IPS-18a (cell line): ENCODE measurements at regions not wholly inside any gene's neighbourhood (a gene's known extent, or its start where the extent isn't known, plus 50 kb on each side); places are given as distances from the start of the nearest gene placed in this dataset.

Experiments
- H3K27ac ChIP-seq: one replicate; pipeline ENCODE4 v1.5.1; 2013; ENCODE audit warnings: low read length
- H3K27me3 ChIP-seq: one replicate; pipeline ENCODE4 v1.6.1; 2013; ENCODE audit warnings: mild to moderate bottlenecking, low read length; ENCODE audit not compliant: control insufficient read depth, insufficient read depth
- H3K36me3 ChIP-seq: one replicate; pipeline ENCODE4 v1.6.1; 2013; ENCODE audit warnings: low read depth, low read length; ENCODE audit not compliant: control insufficient read depth
- H3K4me1 ChIP-seq: one replicate; pipeline ENCODE4 v1.6.1; 2013; ENCODE audit warnings: low read depth, low read length; ENCODE audit not compliant: control insufficient read depth
- H3K4me3 ChIP-seq: one replicate; pipeline ENCODE4 v1.5.1; 2013; ENCODE audit warnings: low read length
- H3K9ac ChIP-seq: one replicate; pipeline ENCODE4 v1.6.1; 2013; ENCODE audit warnings: mild to moderate bottlenecking, low read length, moderate library complexity
- H3K9me3 ChIP-seq: one replicate; pipeline ENCODE4 v1.6.1; 2013; ENCODE audit warnings: low read depth, low read length; ENCODE audit not compliant: control insufficient read depth

GRCh38 chr21:25421321-25422028, 185.8 kb downstream of the MRPL39 start:
- H3K36me3 ChIP-seq = no peaks in the 10 kb centered on the region
- no peaks in the 10 kb centered on the region for H3K27me3 ChIP-seq
- H3K9ac ChIP-seq = no peak overlapping the region
- no peak overlapping the region for H3K27ac ChIP-seq
- H3K4me1 ChIP-seq = no peaks in the 10 kb centered on the region
- no peaks in the 10 kb centered on the region for H3K9me3 ChIP-seq
- no peak overlapping the region for H3K4me3 ChIP-seq

- no peaks in the 10 kb centered on the region for H3K27me3 ChIP-seq
- no peak overlapping the region for H3K9ac ChIP-seq
- no peaks in the 10 kb centered on the region for H3K4me1 ChIP-seq
- H3K4me3 ChIP-seq = no peak overlapping the region
- H3K27ac ChIP-seq = no peak overlapping the region
- no peaks in the 10 kb centered on the region for H3K36me3 ChIP-seq
- H3K9me3 ChIP-seq = no peaks in the 10 kb centered on the region
These were observed 186.4 kb downstream of the MRPL39 start for GRCh38 chr21:25420831-25421230.

GRCh38 chr21:25416669-25417068, 190.6 kb downstream of the MRPL39 start:
- Histone ChIP-seq H3K36me3 (no peaks in the 10 kb centered on the region), H3K4me3 (no peak overlapping the region), H3K27ac (no peak overlapping the region), H3K27me3 (no peaks in the 10 kb centered on the region), H3K9ac (no peak overlapping the region), H3K9me3 (no peaks in the 10 kb centered on the region), H3K4me1 (no peaks in the 10 kb centered on the region)

GRCh38 chr21:25412100-25412499, 195.2 kb downstream of the MRPL39 start:
- no peak overlapping the region for H3K9ac ChIP-seq
- H3K9me3 ChIP-seq = no peaks in the 10 kb centered on the region
- H3K4me3 ChIP-seq = no peak overlapping the region
- H3K36me3 ChIP-seq = no peaks in the 10 kb centered on the region
- H3K27me3 ChIP-seq = no peaks in the 10 kb centered on the region
- H3K27ac ChIP-seq = no peak overlapping the region
- H3K4me1 ChIP-seq = no peaks in the 10 kb centered on the region

GRCh38 chr21:25409978-25410377, 197.3 kb downstream of the MRPL39 start:
- Histone ChIP-seq H3K27me3 (no peaks in the 10 kb centered on the region), H3K9me3 (no peaks in the 10 kb centered on the region), H3K4me3 (no peak overlapping the region), H3K9ac (no peak overlapping the region), H3K4me1 (no peaks in the 10 kb centered on the region), H3K27ac (no peak overlapping the region), H3K36me3 (no peaks in the 10 kb centered on the region)

- Histone ChIP-seq H3K9me3 (no peaks in the 10 kb centered on the region), H3K27me3 (no peaks in the 10 kb centered on the region), H3K36me3 (no peaks in the 10 kb centered on the region), H3K27ac (no peak overlapping the region), H3K4me1 (no peaks in the 10 kb centered on the region), H3K9ac (no peak overlapping the region), H3K4me3 (no peak overlapping the region)
These were observed 198.6 kb downstream of the MRPL39 start for GRCh38 chr21:25408666-25409065.

- no peak overlapping the region for H3K4me3 ChIP-seq
- no peaks in the 10 kb centered on the region for H3K36me3 ChIP-seq
- no peak overlapping the region for H3K9ac ChIP-seq
- no peaks in the 10 kb centered on the region for H3K27me3 ChIP-seq
- no peak overlapping the region for H3K27ac ChIP-seq
- H3K4me1 ChIP-seq = no peaks in the 10 kb centered on the region
- H3K9me3 ChIP-seq = no peaks in the 10 kb centered on the region
These were observed 200.2 kb downstream of the MRPL39 start for GRCh38 chr21:25406887-25407579.

- Histone ChIP-seq H3K27me3 (no peaks in the 10 kb centered on the region), H3K36me3 (no peaks in the 10 kb centered on the region), H3K9ac (no peak overlapping the region), H3K4me1 (no peaks in the 10 kb centered on the region), H3K9me3 (no peaks in the 10 kb centered on the region), H3K4me3 (no peak overlapping the region), H3K27ac (no peak overlapping the region)
These were observed 201.3 kb downstream of the MRPL39 start for GRCh38 chr21:25405984-25406383.

- Histone ChIP-seq H3K4me1 (no peaks in the 10 kb centered on the region), H3K9me3 (no peaks in the 10 kb centered on the region), H3K9ac (no peak overlapping the region), H3K27me3 (no peaks in the 10 kb centered on the region), H3K27ac (no peak overlapping the region), H3K4me3 (no peak overlapping the region), H3K36me3 (no peaks in the 10 kb centered on the region)
These were observed 204.9 kb downstream of the MRPL39 start for GRCh38 chr21:25402134-25402961.

GRCh38 chr21:25400427-25400826, 206.9 kb downstream of the MRPL39 start:
- Histone ChIP-seq H3K4me3 (no peak overlapping the region), H3K9ac (no peak overlapping the region), H3K27me3 (no peaks in the 10 kb centered on the region), H3K36me3 (no peaks in the 10 kb centered on the region), H3K9me3 (no peaks in the 10 kb centered on the region), H3K27ac (no peak overlapping the region), H3K4me1 (no peaks in the 10 kb centered on the region)

GRCh38 chr21:25398630-25399029, 208.7 kb downstream of the MRPL39 start:
- no peaks in the 10 kb centered on the region for H3K9me3 ChIP-seq
- no peak overlapping the region for H3K27ac ChIP-seq
- H3K4me3 ChIP-seq = no peak overlapping the region
- H3K36me3 ChIP-seq = no peaks in the 10 kb centered on the region
- no peaks in the 10 kb centered on the region for H3K4me1 ChIP-seq
- H3K27me3 ChIP-seq = no peaks in the 10 kb centered on the region
- H3K9ac ChIP-seq = no peak overlapping the region
